ENCODE measurements at regions not wholly inside any gene's neighbourhood (a gene's known extent, or its start where the extent isn't known, plus 50 kb on each side); places are given as distances from the start of the nearest gene placed in this dataset.

DNA sequence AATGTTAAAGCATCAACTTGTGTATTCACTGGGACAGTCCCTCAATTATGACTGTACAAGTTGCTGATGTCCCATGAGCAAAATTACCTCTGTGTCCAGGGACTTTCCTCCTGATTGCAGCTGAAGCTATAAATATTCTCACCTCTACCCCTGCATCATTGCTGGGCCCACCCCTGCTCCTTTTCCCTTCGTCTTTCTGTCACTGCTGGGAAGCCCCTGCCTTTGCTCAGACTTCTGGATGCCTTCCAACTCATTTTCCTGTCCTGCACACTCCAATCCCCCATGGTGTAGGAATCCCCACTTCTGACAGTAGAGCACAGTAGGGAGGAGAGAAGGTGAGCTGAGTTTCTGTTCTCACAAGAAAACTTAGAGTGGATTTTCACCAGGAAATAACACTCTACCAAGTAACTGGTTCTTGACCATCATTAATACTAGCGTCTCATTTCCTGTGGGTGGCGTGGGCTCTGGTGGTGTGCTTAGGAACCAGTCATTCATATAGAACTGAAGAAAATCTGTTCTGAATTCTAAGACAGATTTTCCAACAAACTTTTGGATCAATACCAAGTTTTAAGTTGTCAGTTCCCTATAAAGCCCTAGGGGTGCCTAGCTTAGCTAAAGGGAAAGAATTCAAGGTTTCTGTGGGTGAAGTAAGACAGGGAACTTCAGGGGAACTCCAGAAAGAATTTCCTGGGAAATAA is 136.2 kb upstream of the MED14 start (continued):
- TF ChIP-seq, protein P1, sequence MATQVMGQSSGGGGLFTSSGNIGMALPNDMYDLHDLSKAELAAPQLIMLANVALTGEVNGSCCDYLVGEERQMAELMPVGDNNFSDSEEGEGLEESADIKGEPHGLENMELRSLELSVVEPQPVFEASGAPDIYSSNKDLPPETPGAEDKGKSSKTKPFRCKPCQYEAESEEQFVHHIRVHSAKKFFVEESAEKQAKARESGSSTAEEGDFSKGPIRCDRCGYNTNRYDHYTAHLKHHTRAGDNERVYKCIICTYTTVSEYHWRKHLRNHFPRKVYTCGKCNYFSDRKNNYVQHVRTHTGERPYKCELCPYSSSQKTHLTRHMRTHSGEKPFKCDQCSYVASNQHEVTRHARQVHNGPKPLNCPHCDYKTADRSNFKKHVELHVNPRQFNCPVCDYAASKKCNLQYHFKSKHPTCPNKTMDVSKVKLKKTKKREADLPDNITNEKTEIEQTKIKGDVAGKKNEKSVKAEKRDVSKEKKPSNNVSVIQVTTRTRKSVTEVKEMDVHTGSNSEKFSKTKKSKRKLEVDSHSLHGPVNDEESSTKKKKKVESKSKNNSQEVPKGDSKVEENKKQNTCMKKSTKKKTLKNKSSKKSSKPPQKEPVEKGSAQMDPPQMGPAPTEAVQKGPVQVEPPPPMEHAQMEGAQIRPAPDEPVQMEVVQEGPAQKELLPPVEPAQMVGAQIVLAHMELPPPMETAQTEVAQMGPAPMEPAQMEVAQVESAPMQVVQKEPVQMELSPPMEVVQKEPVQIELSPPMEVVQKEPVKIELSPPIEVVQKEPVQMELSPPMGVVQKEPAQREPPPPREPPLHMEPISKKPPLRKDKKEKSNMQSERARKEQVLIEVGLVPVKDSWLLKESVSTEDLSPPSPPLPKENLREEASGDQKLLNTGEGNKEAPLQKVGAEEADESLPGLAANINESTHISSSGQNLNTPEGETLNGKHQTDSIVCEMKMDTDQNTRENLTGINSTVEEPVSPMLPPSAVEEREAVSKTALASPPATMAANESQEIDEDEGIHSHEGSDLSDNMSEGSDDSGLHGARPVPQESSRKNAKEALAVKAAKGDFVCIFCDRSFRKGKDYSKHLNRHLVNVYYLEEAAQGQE (IDR thresholded peaks at IDR 0.05; ENCODE audit: low read depth, low read length), result no peak
- TF ChIP-seq CEBPB (IDR thresholded peaks at IDR 0.05; ENCODE audit: borderline replicate concordance in 1 of 2, low read depth in 2 of 2, low read length in 2 of 2) (peak in 1 of 2 experiments; percentile 60; a peak in 1 of 4 replicates), TCF3 (IDR thresholded peaks at IDR 0.05; ENCODE audit: borderline replicate concordance, insufficient read depth, low read depth, low read length) (no peak), CBX5 (IDR thresholded peaks at IDR 0.05; ENCODE audit: low read depth) (0 out of 2 replicates have a peak, but pooled peaks have one; percentile 58), TBL1XR1 (IDR thresholded peaks at IDR 0.05; ENCODE audit: low read depth, low read length) (peak; percentile 69; the same call in 1 of the 2 replicates), NR2F1 (conservative IDR thresholded peaks at IDR 0.05) (peak; percentile 76), SUZ12 (IDR thresholded peaks at IDR 0.05; ENCODE audit: unreplicated experiment) (no peak), SREBF2 (IDR thresholded peaks at IDR 0.05; ENCODE audit: low read length) (no peak), RCOR1 (conservative IDR thresholded peaks at IDR 0.05; ENCODE audit: low read depth, low read length) (no peak), SIX5 (IDR thresholded peaks at IDR 0.05; ENCODE audit: low read depth, low read length, severe bottlenecking) (no peak), RAD51 (IDR thresholded peaks at IDR 0.05) (no peak), RFX5 (IDR thresholded peaks at IDR 0.05; ENCODE audit: low read depth, low read length) (no peak), ZZZ3 (IDR thresholded peaks at IDR 0.05; ENCODE audit: control insufficient read depth, insufficient read length, low read depth) (no peak), NFXL1 (IDR thresholded peaks at IDR 0.05; ENCODE audit: borderline replicate concordance) (no peak), RELA (IDR thresholded peaks at IDR 0.05; ENCODE audit: borderline replicate concordance, partially characterized antibody) (peak; percentile 94)
- TF ChIP-seq, protein P2, sequence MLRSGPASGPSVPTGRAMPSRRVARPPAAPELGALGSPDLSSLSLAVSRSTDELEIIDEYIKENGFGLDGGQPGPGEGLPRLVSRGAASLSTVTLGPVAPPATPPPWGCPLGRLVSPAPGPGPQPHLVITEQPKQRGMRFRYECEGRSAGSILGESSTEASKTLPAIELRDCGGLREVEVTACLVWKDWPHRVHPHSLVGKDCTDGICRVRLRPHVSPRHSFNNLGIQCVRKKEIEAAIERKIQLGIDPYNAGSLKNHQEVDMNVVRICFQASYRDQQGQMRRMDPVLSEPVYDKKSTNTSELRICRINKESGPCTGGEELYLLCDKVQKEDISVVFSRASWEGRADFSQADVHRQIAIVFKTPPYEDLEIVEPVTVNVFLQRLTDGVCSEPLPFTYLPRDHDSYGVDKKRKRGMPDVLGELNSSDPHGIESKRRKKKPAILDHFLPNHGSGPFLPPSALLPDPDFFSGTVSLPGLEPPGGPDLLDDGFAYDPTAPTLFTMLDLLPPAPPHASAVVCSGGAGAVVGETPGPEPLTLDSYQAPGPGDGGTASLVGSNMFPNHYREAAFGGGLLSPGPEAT (IDR thresholded peaks at IDR 0.05; ENCODE audit: low read depth), result peak; percentile 99
- TF ChIP-seq, protein P3, sequence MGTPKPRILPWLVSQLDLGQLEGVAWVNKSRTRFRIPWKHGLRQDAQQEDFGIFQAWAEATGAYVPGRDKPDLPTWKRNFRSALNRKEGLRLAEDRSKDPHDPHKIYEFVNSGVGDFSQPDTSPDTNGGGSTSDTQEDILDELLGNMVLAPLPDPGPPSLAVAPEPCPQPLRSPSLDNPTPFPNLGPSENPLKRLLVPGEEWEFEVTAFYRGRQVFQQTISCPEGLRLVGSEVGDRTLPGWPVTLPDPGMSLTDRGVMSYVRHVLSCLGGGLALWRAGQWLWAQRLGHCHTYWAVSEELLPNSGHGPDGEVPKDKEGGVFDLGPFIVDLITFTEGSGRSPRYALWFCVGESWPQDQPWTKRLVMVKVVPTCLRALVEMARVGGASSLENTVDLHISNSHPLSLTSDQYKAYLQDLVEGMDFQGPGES (IDR thresholded peaks at IDR 0.05), result no peak
- TF ChIP-seq, protein P4, sequence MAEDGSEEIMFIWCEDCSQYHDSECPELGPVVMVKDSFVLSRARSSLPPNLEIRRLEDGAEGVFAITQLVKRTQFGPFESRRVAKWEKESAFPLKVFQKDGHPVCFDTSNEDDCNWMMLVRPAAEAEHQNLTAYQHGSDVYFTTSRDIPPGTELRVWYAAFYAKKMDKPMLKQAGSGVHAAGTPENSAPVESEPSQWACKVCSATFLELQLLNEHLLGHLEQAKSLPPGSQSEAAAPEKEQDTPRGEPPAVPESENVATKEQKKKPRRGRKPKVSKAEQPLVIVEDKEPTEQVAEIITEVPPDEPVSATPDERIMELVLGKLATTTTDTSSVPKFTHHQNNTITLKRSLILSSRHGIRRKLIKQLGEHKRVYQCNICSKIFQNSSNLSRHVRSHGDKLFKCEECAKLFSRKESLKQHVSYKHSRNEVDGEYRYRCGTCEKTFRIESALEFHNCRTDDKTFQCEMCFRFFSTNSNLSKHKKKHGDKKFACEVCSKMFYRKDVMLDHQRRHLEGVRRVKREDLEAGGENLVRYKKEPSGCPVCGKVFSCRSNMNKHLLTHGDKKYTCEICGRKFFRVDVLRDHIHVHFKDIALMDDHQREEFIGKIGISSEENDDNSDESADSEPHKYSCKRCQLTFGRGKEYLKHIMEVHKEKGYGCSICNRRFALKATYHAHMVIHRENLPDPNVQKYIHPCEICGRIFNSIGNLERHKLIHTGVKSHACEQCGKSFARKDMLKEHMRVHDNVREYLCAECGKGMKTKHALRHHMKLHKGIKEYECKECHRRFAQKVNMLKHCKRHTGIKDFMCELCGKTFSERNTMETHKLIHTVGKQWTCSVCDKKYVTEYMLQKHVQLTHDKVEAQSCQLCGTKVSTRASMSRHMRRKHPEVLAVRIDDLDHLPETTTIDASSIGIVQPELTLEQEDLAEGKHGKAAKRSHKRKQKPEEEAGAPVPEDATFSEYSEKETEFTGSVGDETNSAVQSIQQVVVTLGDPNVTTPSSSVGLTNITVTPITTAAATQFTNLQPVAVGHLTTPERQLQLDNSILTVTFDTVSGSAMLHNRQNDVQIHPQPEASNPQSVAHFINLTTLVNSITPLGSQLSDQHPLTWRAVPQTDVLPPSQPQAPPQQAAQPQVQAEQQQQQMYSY (CRISPR knock-in tag; IDR thresholded peaks at IDR 0.05), result no peak
